ENCODE measurements at regions not wholly inside any gene's neighbourhood (a gene's known extent, or its start where the extent isn't known, plus 50 kb on each side); places are given as distances from the start of the nearest gene placed in this dataset.
"Not testable (repeated sequence)": the region's sequence is repeated elsewhere in the genome, so short reads cannot be mapped to it uniquely, and the experiment has no call there.

GRCh38 chr14:83021323-83021722 is 1487.7 kb upstream of the SEL1L start:
- DNase-seq: no peak

- no peak for DNase-seq
These were observed 1489.7 kb upstream of the SEL1L start for GRCh38 chr14:83023369-83023768.

- DNase-seq: no peak
These were observed 1507.6 kb upstream of the SEL1L start for GRCh38 chr14:83041224-83041623.

GRCh38 chr14:83042858-83043257 is 1509.2 kb upstream of the SEL1L start:
- no peak for DNase-seq

GRCh38 chr14:83044001-83044400 is 1510.3 kb upstream of the SEL1L start:
- DNase-seq: no peak

GRCh38 chr14:83047059-83047830 is 1513.6 kb upstream of the SEL1L start:
- DNase-seq: no peak

GRCh38 chr14:83053022-83053710 is 1519.5 kb upstream of the SEL1L start:
- no peak for DNase-seq

GRCh38 chr14:83058068-83058467 is 1524.4 kb upstream of the SEL1L start:
- no peak for DNase-seq

- no peak for DNase-seq
These were observed 1538.3 kb upstream of the SEL1L start for GRCh38 chr14:83071888-83072501.

- no peak for DNase-seq
These were observed 1551.5 kb upstream of the SEL1L start for GRCh38 chr14:83085136-83085535.

- no peak for DNase-seq
These were observed 1552.1 kb upstream of the SEL1L start for GRCh38 chr14:83085725-83086124.

GRCh38 chr14:83091991-83092956 is 1558.6 kb upstream of the SEL1L start:
- not testable (repeated sequence) for DNase-seq

GRCh38 chr14:83096092-83096491 is 1562.4 kb upstream of the SEL1L start:
- no peak for DNase-seq

- no peak for DNase-seq
These were observed 1568.2 kb upstream of the SEL1L start for GRCh38 chr14:83101846-83102245.

- DNase-seq: no peak
These were observed 1584.4 kb upstream of the SEL1L start for GRCh38 chr14:83118029-83118428.

GRCh38 chr14:83120187-83120586 is 1586.5 kb upstream of the SEL1L start:
- no peak for DNase-seq

- DNase-seq: no peak
These were observed 1592.4 kb upstream of the SEL1L start for GRCh38 chr14:83126076-83126475.

- DNase-seq: no peak
These were observed 1595.1 kb upstream of the SEL1L start for GRCh38 chr14:83128783-83129182.

- no peak for DNase-seq
These were observed 1595.8 kb upstream of the SEL1L start for GRCh38 chr14:83129496-83129895.

GRCh38 chr14:83133981-83134645 is 1600.5 kb upstream of the SEL1L start:
- no peak for DNase-seq

GRCh38 chr14:83140756-83141155 is 1607.1 kb upstream of the SEL1L start:
- no peak for DNase-seq

- DNase-seq: no peak
These were observed 1613.4 kb upstream of the SEL1L start for GRCh38 chr14:83147006-83147405.

All from activated CD4-positive, alpha-beta T cell treated with anti-CD3 and anti-CD28 coated beads for 4 hours (primary cell).